ENCODE measurements at regions not wholly inside any gene's neighbourhood (a gene's known extent, or its start where the extent isn't known, plus 50 kb on each side); places are given as distances from the start of the nearest gene placed in this dataset.

GRCh38 chr6:159427335-159427734, 258.1 kb downstream of the FNDC1 start:
- no peak for TF ChIP-seq CTCF (IDR thresholded peaks at IDR 0.05)
- no peak for TF ChIP-seq ZFX (IDR thresholded peaks at IDR 0.05; ENCODE audit: borderline replicate concordance)
- H3K27ac ChIP-seq, result no peak overlapping the region

GRCh38 chr6:159425421-159425820, 256.2 kb downstream of the FNDC1 start:
- no peak for TF ChIP-seq ZFX (IDR thresholded peaks at IDR 0.05; ENCODE audit: borderline replicate concordance)
- no peak for TF ChIP-seq CTCF (IDR thresholded peaks at IDR 0.05)
- H3K27ac ChIP-seq, result no peak overlapping the region

- no peak overlapping the region for H3K27ac ChIP-seq
- TF ChIP-seq ZFX (IDR thresholded peaks at IDR 0.05; ENCODE audit: borderline replicate concordance), result no peak
These were observed 253.1 kb downstream of the FNDC1 start for GRCh38 chr6:159422041-159422984.

- TF ChIP-seq CTCF (IDR thresholded peaks at IDR 0.05), result no peak
- no peak for TF ChIP-seq ZFX (IDR thresholded peaks at IDR 0.05; ENCODE audit: borderline replicate concordance)
- H3K27ac ChIP-seq, result no peak overlapping the region
These were observed 252.4 kb downstream of the FNDC1 start for GRCh38 chr6:159421586-159421985.

- H3K27ac ChIP-seq, result no peak overlapping the region
- TF ChIP-seq ZFX (IDR thresholded peaks at IDR 0.05; ENCODE audit: borderline replicate concordance) (no peak), CTCF (IDR thresholded peaks at IDR 0.05) (no peak)
These were observed 249.8 kb downstream of the FNDC1 start for GRCh38 chr6:159418997-159419396.

GRCh38 chr6:159416891-159417560, 247.8 kb downstream of the FNDC1 start:
- H3K27ac ChIP-seq, result no peak overlapping the region
- TF ChIP-seq ZFX (IDR thresholded peaks at IDR 0.05; ENCODE audit: borderline replicate concordance) (no peak), CTCF (IDR thresholded peaks at IDR 0.05) (no peak)

GRCh38 chr6:159415540-159415939, 246.3 kb downstream of the FNDC1 start:
- no peak overlapping the region for H3K27ac ChIP-seq
- TF ChIP-seq CTCF (IDR thresholded peaks at IDR 0.05) (no peak), ZFX (IDR thresholded peaks at IDR 0.05; ENCODE audit: borderline replicate concordance) (no peak)

Measured in 22Rv1 (cell line).